DOHH2 (cell line): ENCODE measurements at regions not wholly inside any gene's neighbourhood (a gene's known extent, or its start where the extent isn't known, plus 50 kb on each side); places are given as distances from the start of the nearest gene placed in this dataset.

Experiments used
- H3F3A ChIP-seq: fragments of 200-600 bp; sonication (generic), shearing (Covaris generic); 2 replicates; pipeline ENCODE4 v1.6.0; 2016; ENCODE audit warnings: antibody characterized with exemption, mild to moderate bottlenecking; ENCODE audit not compliant: control insufficient read depth, insufficient read depth
- H3K27ac ChIP-seq: fragments of 200-600 bp; sonication (generic); 2 replicates; pipeline ENCODE4 v1.5.1; 2014; ENCODE audit warnings: low read depth, mild to moderate bottlenecking, low read length, moderate library complexity
- H3K27me3 ChIP-seq: fragments of 200-600 bp; sonication (generic); 2 replicates; pipeline ENCODE4 v1.6.1; 2014; ENCODE audit warnings: mild to moderate bottlenecking, low read length, mixed read lengths; ENCODE audit not compliant: control insufficient read depth
- H3K36me3 ChIP-seq: fragments of 200-600 bp; sonication (generic); 2 replicates; pipeline ENCODE4 v1.6.1; 2014; ENCODE audit warnings: mild to moderate bottlenecking, low read length, moderate library complexity, mixed read lengths; ENCODE audit not compliant: control insufficient read depth
- H3K4me1 ChIP-seq: fragments of 200-600 bp; sonication (generic); 2 replicates; pipeline ENCODE4 v1.6.1; 2014; ENCODE audit warnings: mild to moderate bottlenecking, low read length, mixed read lengths; ENCODE audit not compliant: control insufficient read depth
- H3K4me2 ChIP-seq: fragments of 200-600 bp; sonication (generic); 2 replicates; pipeline ENCODE4 v1.6.0; 2014; ENCODE audit warnings: mild to moderate bottlenecking, low read length, moderate library complexity
- H3K4me3 ChIP-seq: fragments of 200-600 bp; sonication (generic); 2 replicates; pipeline ENCODE4 v1.5.1; 2014; ENCODE audit warnings: mild to moderate bottlenecking, low read length, mixed read lengths
- H3K79me2 ChIP-seq: fragments of 200-600 bp; sonication (generic); 2 replicates; pipeline ENCODE4 v1.6.1; 2014; ENCODE audit warnings: mild to moderate bottlenecking, low read length, mixed read lengths; ENCODE audit not compliant: control insufficient read depth
- H3K9me2 ChIP-seq: fragments of 200-600 bp; sonication (generic); replicated peaks from 2 replicates; pipeline ENCODE4 v1.6.1; 2014; ENCODE audit warnings: mild to moderate bottlenecking, low read length, mixed read lengths; ENCODE audit not compliant: control insufficient read depth
- H3K9me3 ChIP-seq: fragments of 200-600 bp; sonication (generic); 2 replicates; pipeline ENCODE4 v1.6.1; 2014; ENCODE audit warnings: antibody characterized with exemption, low read length, mixed read lengths; ENCODE audit not compliant: control insufficient read depth, insufficient read depth
- H4K20me1 ChIP-seq: fragments of 200-600 bp; sonication (generic); 2 replicates; pipeline ENCODE4 v1.6.0; 2014; ENCODE audit warnings: low read depth, mild to moderate bottlenecking, antibody characterized with exemption, low read length, moderate library complexity; ENCODE audit not compliant: control insufficient read depth, insufficient read depth
- CTCF ChIP-seq: fragments of 200-600 bp; sonication (generic); IDR thresholded peaks from one replicate; pipeline ENCODE4 v1.5.1; 2014; ENCODE audit warnings: antibody characterized with exemption, mild to moderate bottlenecking, low read depth, low read length; ENCODE audit not compliant: poor library complexity, severe bottlenecking
- EZH2phosphoT487 ChIP-seq: fragments of 200-600 bp; sonication (generic); IDR thresholded peaks from 2 replicates; pipeline ENCODE4 v1.6.1; 2017; ENCODE audit warnings: borderline replicate concordance, mild to moderate bottlenecking, antibody characterized with exemption, low read length, moderate library complexity, mixed read lengths

DNA sequence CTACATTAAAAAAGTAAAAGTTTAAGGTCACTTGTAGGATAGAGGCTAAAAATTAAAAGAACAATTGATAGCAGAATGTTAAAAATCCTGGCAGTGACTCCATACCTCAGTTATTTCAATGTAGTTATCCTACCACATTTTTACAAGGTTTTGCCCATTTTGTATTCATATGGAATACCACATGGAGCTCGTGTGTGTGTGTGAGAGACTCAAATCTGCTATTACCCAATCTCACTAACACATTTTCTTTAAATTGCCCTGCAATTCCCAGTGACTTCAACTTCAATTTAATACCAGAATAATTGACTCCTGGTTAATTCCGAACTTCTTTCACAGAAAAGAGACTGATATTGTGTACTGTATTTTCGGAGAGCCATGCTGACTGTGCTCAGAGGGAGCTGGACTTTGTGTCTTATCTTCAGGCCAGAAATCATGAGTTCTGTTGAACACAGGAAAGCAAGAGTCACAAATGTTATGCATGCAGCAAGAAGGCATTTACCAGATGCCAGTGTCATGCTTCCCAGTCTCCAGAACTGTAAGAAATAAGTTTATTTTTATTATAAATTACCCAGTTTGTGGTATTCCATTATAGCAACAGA is 529.0 kb upstream of the NECTIN3 start:
- TF ChIP-seq EZH2phosphoT487 (no peak), CTCF (no peak)
- no peak overlapping the region for H3K4me2 ChIP-seq
- no peaks in the 10 kb centered on the region for H4K20me1 ChIP-seq
- H3F3A ChIP-seq = no peaks in the 10 kb centered on the region
- H3K36me3 ChIP-seq = no peaks in the 10 kb centered on the region
- H3K4me1 ChIP-seq = no peaks in the 10 kb centered on the region
- no peaks in the 10 kb centered on the region for H3K9me3 ChIP-seq
- no peak overlapping the region for H3K4me3 ChIP-seq
- H3K9me2 ChIP-seq = no peaks in the 10 kb centered on the region
- no peaks in the 10 kb centered on the region for H3K27me3 ChIP-seq
- no peaks in the 10 kb centered on the region for H3K79me2 ChIP-seq
- no peak overlapping the region for H3K27ac ChIP-seq

- Histone ChIP-seq H3K4me3 (no peak overlapping the region), H3K36me3 (no peaks in the 10 kb centered on the region), H3K27ac (no peak overlapping the region), H3F3A (no peaks in the 10 kb centered on the region), H3K79me2 (no peaks in the 10 kb centered on the region), H3K27me3 (no peaks in the 10 kb centered on the region), H3K9me3 (no peaks in the 10 kb centered on the region), H4K20me1 (no peaks in the 10 kb centered on the region), H3K4me2 (no peak overlapping the region), H3K9me2 (no peaks in the 10 kb centered on the region), H3K4me1 (no peaks in the 10 kb centered on the region)
- no peak for TF ChIP-seq CTCF
- TF ChIP-seq EZH2phosphoT487 = no peak
Observed at GRCh38 chr3:110544730-110545129, 526.9 kb upstream of the NECTIN3 start.

DNA sequence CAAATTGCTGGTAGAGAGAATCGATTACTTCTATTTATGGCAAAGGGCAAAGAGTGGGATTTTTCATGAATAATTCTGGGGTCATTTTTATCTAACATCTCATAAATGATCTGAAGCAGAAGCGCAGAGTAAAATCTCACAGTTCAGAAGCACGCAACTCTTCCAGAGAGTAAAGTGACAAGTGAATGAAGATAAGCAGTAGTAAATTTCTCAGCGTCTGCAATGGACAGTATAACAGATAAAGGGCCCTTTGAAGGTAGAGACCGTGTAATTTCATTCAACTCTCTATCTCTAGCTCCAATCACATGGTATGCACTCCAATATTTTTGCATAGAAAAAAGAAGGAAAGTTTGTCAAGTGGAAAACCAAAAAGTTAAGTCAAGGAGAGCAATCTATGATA is 521.1 kb upstream of the NECTIN3 start:
- Histone ChIP-seq H3K4me1 (no peaks in the 10 kb centered on the region), H3F3A (no peaks in the 10 kb centered on the region), H3K79me2 (no peaks in the 10 kb centered on the region), H3K36me3 (no peaks in the 10 kb centered on the region), H3K9me3 (no peaks in the 10 kb centered on the region), H4K20me1 (no peaks in the 10 kb centered on the region), H3K27ac (no peak overlapping the region), H3K4me3 (no peak overlapping the region), H3K4me2 (no peak overlapping the region), H3K27me3 (no peaks in the 10 kb centered on the region), H3K9me2 (no peaks in the 10 kb centered on the region)
- TF ChIP-seq CTCF (no peak), EZH2phosphoT487 (no peak)

DNA sequence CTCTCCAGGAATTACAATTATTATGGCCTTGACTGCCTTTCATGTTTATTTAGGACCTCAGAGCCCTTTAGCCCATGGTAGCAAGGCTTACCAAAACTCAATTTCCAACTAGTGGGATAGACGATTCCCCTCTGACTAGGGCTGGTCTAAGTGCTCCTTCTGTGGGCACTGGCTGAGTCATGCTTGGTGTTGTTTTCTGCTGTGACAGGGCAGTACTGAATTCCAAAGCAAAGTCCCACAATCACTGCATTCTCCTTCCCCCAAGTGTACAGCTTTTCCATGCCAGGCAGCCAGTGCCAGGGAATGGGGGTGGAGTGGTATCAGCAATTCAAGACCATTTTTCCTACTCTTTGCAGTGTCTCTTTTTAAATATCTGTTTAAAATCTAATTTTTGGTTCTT is 509.0 kb upstream of the NECTIN3 start:
- Histone ChIP-seq H3K4me1 (no peaks in the 10 kb centered on the region), H3K9me3 (no peaks in the 10 kb centered on the region), H3K9me2 (no peaks in the 10 kb centered on the region), H3K27ac (no peak overlapping the region), H3F3A (no peaks in the 10 kb centered on the region), H3K4me2 (no peak overlapping the region), H3K79me2 (no peaks in the 10 kb centered on the region), H3K36me3 (no peaks in the 10 kb centered on the region), H3K27me3 (no peaks in the 10 kb centered on the region), H4K20me1 (no peaks in the 10 kb centered on the region), H3K4me3 (no peak overlapping the region)
- TF ChIP-seq CTCF = no peak
- TF ChIP-seq EZH2phosphoT487 = no peak
